ENCODE measurements at regions not wholly inside any gene's neighbourhood (a gene's known extent, or its start where the extent isn't known, plus 50 kb on each side); places are given as distances from the start of the nearest gene placed in this dataset.
"Not testable (repeated sequence)": the region's sequence is repeated elsewhere in the genome, so short reads cannot be mapped to it uniquely, and the experiment has no call there.

DNA sequence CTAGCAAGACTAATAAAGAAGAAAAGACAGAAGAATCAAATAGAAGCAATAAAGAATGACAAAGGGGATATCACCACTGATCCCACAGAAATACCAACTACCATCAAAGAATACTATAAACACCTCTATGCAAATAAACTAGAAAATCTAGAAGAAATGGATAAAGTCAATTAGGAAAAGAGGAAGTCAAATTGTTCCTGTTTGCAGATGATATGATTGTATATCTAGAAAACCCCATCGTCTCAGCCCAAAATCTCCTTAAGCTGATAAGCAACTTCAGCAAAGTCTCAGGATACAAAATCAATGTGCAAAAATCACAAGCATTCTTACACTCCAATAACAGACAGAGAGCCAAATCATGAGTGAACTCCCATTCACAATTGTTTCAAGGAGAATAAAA lies 133.0 kb downstream of the ZFAND4 start:
- not testable (repeated sequence) for TF ChIP-seq CTCF (IDR thresholded peaks at IDR 0.05); EZH2 (IDR thresholded peaks at IDR 0.05; ENCODE audit: borderline replicate concordance, insufficient read depth, low read depth, low read length, poor library complexity, severe bottlenecking)
